AG08395 (cell line): ENCODE measurements at regions not wholly inside any gene's neighbourhood (a gene's known extent, or its start where the extent isn't known, plus 50 kb on each side); places are given as distances from the start of the nearest gene placed in this dataset.

ENCODE experiments used
- DNase-seq: peaks from one replicate; pipeline ENCODE4 v3.0.0; 2012; ENCODE audit warnings: mixed read lengths, low spot score

DNA sequence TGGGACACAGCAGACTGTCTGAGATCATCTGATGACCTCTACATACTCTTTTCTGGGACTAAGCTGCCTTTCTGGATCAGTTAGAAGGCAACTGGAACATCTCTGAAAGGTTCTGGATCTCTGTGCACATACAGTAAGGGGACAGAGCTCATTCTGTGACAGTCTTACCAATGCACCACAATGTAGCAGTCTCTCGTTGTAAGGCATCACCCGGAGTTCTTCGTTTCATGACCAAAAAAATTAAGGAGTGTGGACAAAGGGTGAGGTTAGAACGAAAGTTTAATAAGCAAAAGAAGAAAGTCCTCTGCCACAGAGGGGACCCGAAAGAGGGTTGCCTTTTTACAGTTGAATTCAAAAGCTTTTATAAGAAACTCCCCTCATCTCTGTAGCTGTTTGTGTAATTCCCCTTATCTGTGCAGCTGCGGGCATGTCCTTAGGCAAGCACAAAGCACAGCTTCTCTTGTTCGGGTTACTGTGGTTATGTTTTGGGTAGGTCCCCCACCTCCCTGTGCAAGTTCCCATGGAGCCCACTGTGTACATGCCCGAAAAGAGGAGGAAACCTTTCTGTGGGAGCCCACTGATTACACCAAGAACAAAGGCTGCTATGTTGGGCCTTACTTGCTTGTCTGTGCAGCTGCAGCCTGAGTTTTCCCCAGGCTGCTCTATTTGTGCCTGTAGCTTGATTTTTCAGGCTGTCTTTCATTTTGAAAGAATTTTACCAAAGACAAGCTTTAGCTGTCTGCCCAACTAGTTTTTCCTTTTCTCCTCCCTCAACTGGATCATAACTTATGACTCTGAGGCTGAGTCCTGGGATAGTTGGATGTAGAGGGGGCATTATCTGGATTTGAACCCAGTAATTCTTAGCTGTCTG, 53.1 kb upstream of the CACNA1E start:
- DNase-seq: no peak
